Ramos (cell line): ENCODE measurements at regions not wholly inside any gene's neighbourhood (a gene's known extent, or its start where the extent isn't known, plus 50 kb on each side); places are given as distances from the start of the nearest gene placed in this dataset.

Experiments
- in situ Hi-C: fragments of 300-500 bp; cut with MboI; formaldehyde crosslinking; loops from one replicate; pipeline ENCODE4 v1.14.3; 2022; ENCODE audit warnings: low sequenced_read_pairs; ENCODE audit not compliant: unreplicated experiment

- in situ Hi-C loops = no loop called here
These were observed 390.1 kb downstream of the PRDM2 start for GRCh38 chr1:14090062-14090461.

- in situ Hi-C loops = no loop called here
These were observed 390.5 kb downstream of the PRDM2 start for GRCh38 chr1:14090531-14090930.

- in situ Hi-C loops = no loop called here
These were observed 394.8 kb downstream of the PRDM2 start for GRCh38 chr1:14094611-14095400.

GRCh38 chr1:14098294-14098913 is 398.4 kb downstream of the PRDM2 start:
- in situ Hi-C loops = no loop called here

GRCh38 chr1:14100444-14100843 is 400.5 kb downstream of the PRDM2 start:
- in situ Hi-C loops = no loop called here

- in situ Hi-C loops = no loop called here
These were observed 400.9 kb downstream of the PRDM2 start for GRCh38 chr1:14100919-14101318.

- in situ Hi-C loops = no loop called here
These were observed 402.2 kb downstream of the PRDM2 start for GRCh38 chr1:14102180-14102579.

- in situ Hi-C loops = no loop called here
These were observed 404.0 kb downstream of the PRDM2 start for GRCh38 chr1:14103878-14104430.

- in situ Hi-C loops = no loop called here
These were observed 406.1 kb downstream of the PRDM2 start for GRCh38 chr1:14106126-14106525.

- in situ Hi-C loops = no loop called here
These were observed 406.8 kb downstream of the PRDM2 start for GRCh38 chr1:14106679-14107313.

- in situ Hi-C loops = no loop called here
These were observed 408.6 kb downstream of the PRDM2 start for GRCh38 chr1:14108356-14109275.

GRCh38 chr1:14109276-14109635 is 409.3 kb downstream of the PRDM2 start:
- in situ Hi-C loops = no loop called here

GRCh38 chr1:14110040-14110439 is 410.1 kb downstream of the PRDM2 start:
- in situ Hi-C loops = no loop called here

- in situ Hi-C loops = no loop called here
These were observed 411.1 kb downstream of the PRDM2 start for GRCh38 chr1:14111121-14111520.

GRCh38 chr1:14112613-14113012 is 412.6 kb downstream of the PRDM2 start:
- in situ Hi-C loops = no loop called here

GRCh38 chr1:14113271-14113670 is 413.3 kb downstream of the PRDM2 start:
- in situ Hi-C loops = no loop called here

GRCh38 chr1:14113841-14114567 is 414.0 kb downstream of the PRDM2 start:
- in situ Hi-C loops = no loop called here

GRCh38 chr1:14115976-14116375 is 416.0 kb downstream of the PRDM2 start:
- in situ Hi-C loops = no loop called here

GRCh38 chr1:14117700-14118099 is 417.7 kb downstream of the PRDM2 start:
- in situ Hi-C loops = no loop called here
